ENCODE measurements at regions not wholly inside any gene's neighbourhood (a gene's known extent, or its start where the extent isn't known, plus 50 kb on each side); places are given as distances from the start of the nearest gene placed in this dataset.

DNA sequence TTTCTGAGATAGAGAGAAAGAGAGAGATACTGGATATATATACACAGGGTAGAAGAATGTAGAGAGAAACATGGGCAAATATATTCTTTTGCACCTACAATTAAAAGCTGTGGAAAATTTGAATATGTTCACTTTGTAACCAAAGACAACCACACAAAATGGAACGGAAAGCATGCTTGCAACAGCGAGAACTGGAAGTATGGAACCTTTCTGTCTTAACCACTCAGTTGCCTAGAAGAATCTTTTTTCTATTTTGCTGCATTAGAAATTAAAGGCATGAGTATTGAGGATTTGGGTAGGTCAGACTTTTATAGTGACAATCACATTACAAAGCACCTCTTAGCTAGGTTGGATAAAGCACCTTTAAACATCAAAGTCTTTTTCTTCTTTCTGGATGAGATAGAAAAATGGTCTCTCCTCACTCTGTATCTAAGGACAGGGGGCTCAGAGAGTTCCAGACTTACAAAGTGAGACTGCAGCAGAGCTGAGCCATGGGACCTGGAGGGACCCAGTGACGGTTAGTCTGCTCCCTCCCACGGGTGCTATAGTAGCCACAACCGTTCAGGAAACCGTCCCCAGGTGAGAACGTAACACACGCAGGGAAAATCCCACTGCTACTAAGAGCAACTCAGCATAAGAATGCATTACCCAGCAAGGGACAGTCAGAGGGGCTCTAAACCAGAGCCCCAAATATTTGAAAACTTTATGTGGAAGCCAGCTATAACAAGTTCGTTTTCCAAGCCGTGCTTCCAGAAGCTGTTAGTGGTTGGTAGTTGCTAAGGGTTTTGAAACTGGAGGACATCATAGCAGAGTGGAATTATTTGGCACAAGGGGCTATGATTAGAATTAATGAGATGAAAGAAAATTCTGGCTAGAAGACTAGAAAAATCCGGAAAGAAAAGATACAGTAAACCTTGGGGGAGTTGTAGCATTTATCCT, 97.1 kb downstream of the DAD1 start:
- FAIRE-seq (no peak), ATAC-seq (no peak), DNase-seq (ENCODE audit: low spot score) (no peak)
- Histone ChIP-seq H2AFZ (ENCODE audit: low read length) (no peak overlapping the region), H3K27ac (ENCODE audit: extremely low read length, insufficient read depth, low read length) (no peak overlapping the region), H3K4me1 (ENCODE audit: insufficient read depth, low read length) (no peaks in the 10 kb centered on the region), H3K4me3 (replicated peaks in 1 of 3; ENCODE audit: insufficient read depth in 1 of 3, low read depth in 2 of 3, low read length in 3 of 3) (no peak overlapping the region), H3K9me3 (ENCODE audit: low read length) (no peaks in the 10 kb centered on the region), H3K27me3 (ENCODE audit: control insufficient read depth in 1 of 2, insufficient read depth in 2 of 2, low read length in 2 of 2) (peaks cover 2 to 28% of the 10 kb centered on the region in 2 experiments; a peak in 4 of 5 replicates), H3K79me2 (ENCODE audit: insufficient read depth, low read length) (no peaks in the 10 kb centered on the region), H4K20me1 (ENCODE audit: insufficient read depth, low read length) (no peaks in the 10 kb centered on the region), H3K9ac (ENCODE audit: insufficient read depth, low read depth, low read length) (no peak overlapping the region), H3K4me2 (ENCODE audit: low read depth, low read length) (no peak overlapping the region), H3K36me3 (replicated peaks in 1 of 2; ENCODE audit: control insufficient read depth in 1 of 2, insufficient read depth in 2 of 2, low read length in 2 of 2) (no peaks in the 10 kb centered on the region)
- in situ Hi-C loops (cut with HindIII; ENCODE audit: extremely low pct_ligation_motif_present, low pct_unique_long_range_greater_than_20kb), result no loop called here
- POLR2A ChIA-PET, result no interaction called here
- 28% methylated on average over 11 of the region's 11 CpGs for WGBS (ENCODE audit: low lambda C conversion rate)
- CTCF ChIA-PET (ENCODE audit: low intra/inter-chr PET ratio, low total read pairs), result no interaction called here
- intact Hi-C loops (cut with micrococcal nuclease; ENCODE audit: unreplicated experiment), result no loop called here
- no TSS peak for BruUV-seq (replicated peaks)
- TF ChIP-seq STAG1 (CRISPR knock-in tag; IDR thresholded peaks at IDR 0.05) (no peak), SMC3 (IDR thresholded peaks at IDR 0.05; ENCODE audit: low read length) (no peak), ZBTB20 (CRISPR knock-in tag; IDR thresholded peaks at IDR 0.05; ENCODE audit: borderline replicate concordance, low read depth) (no peak), ZNF432 (CRISPR knock-in tag; IDR thresholded peaks at IDR 0.05; ENCODE audit: borderline replicate concordance) (no peak), PCBP1 (IDR thresholded peaks at IDR 0.05; ENCODE audit: borderline replicate concordance, low read depth, low read length) (no peak), ZNF644 (CRISPR knock-in tag; IDR thresholded peaks at IDR 0.05; ENCODE audit: low read depth) (no peak), SMAD1 (CRISPR knock-in tag; IDR thresholded peaks at IDR 0.05; ENCODE audit: borderline replicate concordance, low read depth) (no peak), ZNF652 (CRISPR knock-in tag; IDR thresholded peaks at IDR 0.05; ENCODE audit: borderline replicate concordance, low read depth) (no peak), ZNF792 (CRISPR knock-in tag; IDR thresholded peaks at IDR 0.05) (no peak)
- TF ChIP-seq, protein P1, sequence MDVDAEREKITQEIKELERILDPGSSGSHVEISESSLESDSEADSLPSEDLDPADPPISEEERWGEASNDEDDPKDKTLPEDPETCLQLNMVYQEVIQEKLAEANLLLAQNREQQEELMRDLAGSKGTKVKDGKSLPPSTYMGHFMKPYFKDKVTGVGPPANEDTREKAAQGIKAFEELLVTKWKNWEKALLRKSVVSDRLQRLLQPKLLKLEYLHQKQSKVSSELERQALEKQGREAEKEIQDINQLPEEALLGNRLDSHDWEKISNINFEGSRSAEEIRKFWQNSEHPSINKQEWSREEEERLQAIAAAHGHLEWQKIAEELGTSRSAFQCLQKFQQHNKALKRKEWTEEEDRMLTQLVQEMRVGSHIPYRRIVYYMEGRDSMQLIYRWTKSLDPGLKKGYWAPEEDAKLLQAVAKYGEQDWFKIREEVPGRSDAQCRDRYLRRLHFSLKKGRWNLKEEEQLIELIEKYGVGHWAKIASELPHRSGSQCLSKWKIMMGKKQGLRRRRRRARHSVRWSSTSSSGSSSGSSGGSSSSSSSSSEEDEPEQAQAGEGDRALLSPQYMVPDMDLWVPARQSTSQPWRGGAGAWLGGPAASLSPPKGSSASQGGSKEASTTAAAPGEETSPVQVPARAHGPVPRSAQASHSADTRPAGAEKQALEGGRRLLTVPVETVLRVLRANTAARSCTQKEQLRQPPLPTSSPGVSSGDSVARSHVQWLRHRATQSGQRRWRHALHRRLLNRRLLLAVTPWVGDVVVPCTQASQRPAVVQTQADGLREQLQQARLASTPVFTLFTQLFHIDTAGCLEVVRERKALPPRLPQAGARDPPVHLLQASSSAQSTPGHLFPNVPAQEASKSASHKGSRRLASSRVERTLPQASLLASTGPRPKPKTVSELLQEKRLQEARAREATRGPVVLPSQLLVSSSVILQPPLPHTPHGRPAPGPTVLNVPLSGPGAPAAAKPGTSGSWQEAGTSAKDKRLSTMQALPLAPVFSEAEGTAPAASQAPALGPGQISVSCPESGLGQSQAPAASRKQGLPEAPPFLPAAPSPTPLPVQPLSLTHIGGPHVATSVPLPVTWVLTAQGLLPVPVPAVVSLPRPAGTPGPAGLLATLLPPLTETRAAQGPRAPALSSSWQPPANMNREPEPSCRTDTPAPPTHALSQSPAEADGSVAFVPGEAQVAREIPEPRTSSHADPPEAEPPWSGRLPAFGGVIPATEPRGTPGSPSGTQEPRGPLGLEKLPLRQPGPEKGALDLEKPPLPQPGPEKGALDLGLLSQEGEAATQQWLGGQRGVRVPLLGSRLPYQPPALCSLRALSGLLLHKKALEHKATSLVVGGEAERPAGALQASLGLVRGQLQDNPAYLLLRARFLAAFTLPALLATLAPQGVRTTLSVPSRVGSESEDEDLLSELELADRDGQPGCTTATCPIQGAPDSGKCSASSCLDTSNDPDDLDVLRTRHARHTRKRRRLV (CRISPR knock-in tag; IDR thresholded peaks at IDR 0.05), result no peak
- TF ChIP-seq, protein P2, sequence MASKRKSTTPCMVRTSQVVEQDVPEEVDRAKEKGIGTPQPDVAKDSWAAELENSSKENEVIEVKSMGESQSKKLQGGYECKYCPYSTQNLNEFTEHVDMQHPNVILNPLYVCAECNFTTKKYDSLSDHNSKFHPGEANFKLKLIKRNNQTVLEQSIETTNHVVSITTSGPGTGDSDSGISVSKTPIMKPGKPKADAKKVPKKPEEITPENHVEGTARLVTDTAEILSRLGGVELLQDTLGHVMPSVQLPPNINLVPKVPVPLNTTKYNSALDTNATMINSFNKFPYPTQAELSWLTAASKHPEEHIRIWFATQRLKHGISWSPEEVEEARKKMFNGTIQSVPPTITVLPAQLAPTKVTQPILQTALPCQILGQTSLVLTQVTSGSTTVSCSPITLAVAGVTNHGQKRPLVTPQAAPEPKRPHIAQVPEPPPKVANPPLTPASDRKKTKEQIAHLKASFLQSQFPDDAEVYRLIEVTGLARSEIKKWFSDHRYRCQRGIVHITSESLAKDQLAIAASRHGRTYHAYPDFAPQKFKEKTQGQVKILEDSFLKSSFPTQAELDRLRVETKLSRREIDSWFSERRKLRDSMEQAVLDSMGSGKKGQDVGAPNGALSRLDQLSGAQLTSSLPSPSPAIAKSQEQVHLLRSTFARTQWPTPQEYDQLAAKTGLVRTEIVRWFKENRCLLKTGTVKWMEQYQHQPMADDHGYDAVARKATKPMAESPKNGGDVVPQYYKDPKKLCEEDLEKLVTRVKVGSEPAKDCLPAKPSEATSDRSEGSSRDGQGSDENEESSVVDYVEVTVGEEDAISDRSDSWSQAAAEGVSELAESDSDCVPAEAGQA (IDR thresholded peaks at IDR 0.05; ENCODE audit: low read depth), result no peak
- TF ChIP-seq, protein P2 (CRISPR knock-in tag; IDR thresholded peaks at IDR 0.05; ENCODE audit: borderline replicate concordance), result no peak

Data from HepG2 (cell line).